ENCODE measurements at regions not wholly inside any gene's neighbourhood (a gene's known extent, or its start where the extent isn't known, plus 50 kb on each side); places are given as distances from the start of the nearest gene placed in this dataset.

- TF ChIP-seq CTCF (IDR thresholded peaks at IDR 0.05; ENCODE audit: low read depth, low read length) (no peak), EZH2phosphoT487 (IDR thresholded peaks at IDR 0.05; ENCODE audit: low read depth) (no peak)
These were observed 81.5 kb downstream of the ARL4A start for GRCh38 chr7:12768948-12769347.

Measured in OCI-LY3 (cell line).